ENCODE measurements at regions not wholly inside any gene's neighbourhood (a gene's known extent, or its start where the extent isn't known, plus 50 kb on each side); places are given as distances from the start of the nearest gene placed in this dataset.

DNA sequence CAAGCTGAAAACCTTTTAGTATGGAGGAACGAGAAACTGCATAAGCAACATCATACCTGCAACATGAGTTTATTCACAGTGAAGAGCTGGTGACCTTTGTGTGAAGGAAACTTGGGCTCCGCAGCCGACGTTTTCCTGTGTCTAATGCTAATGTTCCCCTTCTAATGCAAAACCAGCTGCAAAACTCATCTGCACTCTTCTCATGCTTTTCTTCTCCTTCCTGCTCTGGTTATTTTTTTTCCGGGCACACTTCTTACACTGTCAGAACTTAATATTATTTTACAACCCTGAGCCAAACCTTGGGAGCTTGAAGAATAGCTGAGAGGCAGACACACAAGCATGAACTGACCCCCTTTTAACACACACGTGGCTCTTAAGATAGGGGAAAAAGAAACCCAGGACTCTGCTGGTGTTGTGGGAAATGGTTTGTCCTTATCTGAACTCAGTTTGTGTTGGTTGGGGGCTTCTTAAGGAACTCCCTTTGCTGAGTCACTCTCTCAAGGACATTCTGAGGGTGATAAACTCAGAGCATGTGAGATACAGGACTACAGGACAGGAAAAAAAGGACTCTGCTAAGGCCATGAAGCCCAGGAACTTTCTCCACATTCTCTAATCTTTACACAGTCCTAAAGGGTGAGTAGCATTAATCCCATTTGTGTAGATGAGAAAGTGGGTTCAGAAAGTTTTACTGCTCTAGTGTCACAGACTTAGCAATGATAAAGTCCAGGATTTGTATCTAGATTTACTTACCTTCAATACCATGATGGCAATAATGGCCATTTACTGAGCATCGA is 439.3 kb upstream of the TRIB2 start:
- no peak for TF ChIP-seq POLR2A (IDR thresholded peaks at IDR 0.05; ENCODE audit: borderline replicate concordance, extremely low read depth, insufficient read depth, insufficient read length)
- no peak for TF ChIP-seq ZFX (IDR thresholded peaks at IDR 0.05)
- TF ChIP-seq, protein P1, sequence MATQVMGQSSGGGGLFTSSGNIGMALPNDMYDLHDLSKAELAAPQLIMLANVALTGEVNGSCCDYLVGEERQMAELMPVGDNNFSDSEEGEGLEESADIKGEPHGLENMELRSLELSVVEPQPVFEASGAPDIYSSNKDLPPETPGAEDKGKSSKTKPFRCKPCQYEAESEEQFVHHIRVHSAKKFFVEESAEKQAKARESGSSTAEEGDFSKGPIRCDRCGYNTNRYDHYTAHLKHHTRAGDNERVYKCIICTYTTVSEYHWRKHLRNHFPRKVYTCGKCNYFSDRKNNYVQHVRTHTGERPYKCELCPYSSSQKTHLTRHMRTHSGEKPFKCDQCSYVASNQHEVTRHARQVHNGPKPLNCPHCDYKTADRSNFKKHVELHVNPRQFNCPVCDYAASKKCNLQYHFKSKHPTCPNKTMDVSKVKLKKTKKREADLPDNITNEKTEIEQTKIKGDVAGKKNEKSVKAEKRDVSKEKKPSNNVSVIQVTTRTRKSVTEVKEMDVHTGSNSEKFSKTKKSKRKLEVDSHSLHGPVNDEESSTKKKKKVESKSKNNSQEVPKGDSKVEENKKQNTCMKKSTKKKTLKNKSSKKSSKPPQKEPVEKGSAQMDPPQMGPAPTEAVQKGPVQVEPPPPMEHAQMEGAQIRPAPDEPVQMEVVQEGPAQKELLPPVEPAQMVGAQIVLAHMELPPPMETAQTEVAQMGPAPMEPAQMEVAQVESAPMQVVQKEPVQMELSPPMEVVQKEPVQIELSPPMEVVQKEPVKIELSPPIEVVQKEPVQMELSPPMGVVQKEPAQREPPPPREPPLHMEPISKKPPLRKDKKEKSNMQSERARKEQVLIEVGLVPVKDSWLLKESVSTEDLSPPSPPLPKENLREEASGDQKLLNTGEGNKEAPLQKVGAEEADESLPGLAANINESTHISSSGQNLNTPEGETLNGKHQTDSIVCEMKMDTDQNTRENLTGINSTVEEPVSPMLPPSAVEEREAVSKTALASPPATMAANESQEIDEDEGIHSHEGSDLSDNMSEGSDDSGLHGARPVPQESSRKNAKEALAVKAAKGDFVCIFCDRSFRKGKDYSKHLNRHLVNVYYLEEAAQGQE (IDR thresholded peaks at IDR 0.05; ENCODE audit: low read depth): no peak
- TF ChIP-seq, protein P2, sequence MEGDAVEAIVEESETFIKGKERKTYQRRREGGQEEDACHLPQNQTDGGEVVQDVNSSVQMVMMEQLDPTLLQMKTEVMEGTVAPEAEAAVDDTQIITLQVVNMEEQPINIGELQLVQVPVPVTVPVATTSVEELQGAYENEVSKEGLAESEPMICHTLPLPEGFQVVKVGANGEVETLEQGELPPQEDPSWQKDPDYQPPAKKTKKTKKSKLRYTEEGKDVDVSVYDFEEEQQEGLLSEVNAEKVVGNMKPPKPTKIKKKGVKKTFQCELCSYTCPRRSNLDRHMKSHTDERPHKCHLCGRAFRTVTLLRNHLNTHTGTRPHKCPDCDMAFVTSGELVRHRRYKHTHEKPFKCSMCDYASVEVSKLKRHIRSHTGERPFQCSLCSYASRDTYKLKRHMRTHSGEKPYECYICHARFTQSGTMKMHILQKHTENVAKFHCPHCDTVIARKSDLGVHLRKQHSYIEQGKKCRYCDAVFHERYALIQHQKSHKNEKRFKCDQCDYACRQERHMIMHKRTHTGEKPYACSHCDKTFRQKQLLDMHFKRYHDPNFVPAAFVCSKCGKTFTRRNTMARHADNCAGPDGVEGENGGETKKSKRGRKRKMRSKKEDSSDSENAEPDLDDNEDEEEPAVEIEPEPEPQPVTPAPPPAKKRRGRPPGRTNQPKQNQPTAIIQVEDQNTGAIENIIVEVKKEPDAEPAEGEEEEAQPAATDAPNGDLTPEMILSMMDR (IDR thresholded peaks at IDR 0.05 in 2 of 3, conservative IDR thresholded peaks at IDR 0.05 in 1 of 3; ENCODE audit: borderline replicate concordance in 1 of 3, insufficient read depth in 1 of 3, low read depth in 2 of 3, low read length in 2 of 3): no peak
- TF ChIP-seq FOSL1 (IDR thresholded peaks at IDR 0.05; ENCODE audit: low read depth): no peak
- no peak for TF ChIP-seq ZNF274 (IDR thresholded peaks at IDR 0.05; ENCODE audit: low read depth, low read length)
- TF ChIP-seq POLR2AphosphoS5 (IDR thresholded peaks at IDR 0.05; ENCODE audit: low read depth, low read length): no peak
